Cerebellar cortex (tissue), 1 donor: ENCODE measurements at regions not wholly inside any gene's neighbourhood (a gene's known extent, or its start where the extent isn't known, plus 50 kb on each side); places are given as distances from the start of the nearest gene placed in this dataset.

ENCODE experiments used
- DNase-seq: peaks from one replicate; pipeline ENCODE4 v3.0.0-alpha.2; 2015; ENCODE audit warnings: low spot score

- no peak for DNase-seq
Observed at GRCh38 chr9:87120610-87121009, 173.3 kb upstream of the GAS1 start.

DNA sequence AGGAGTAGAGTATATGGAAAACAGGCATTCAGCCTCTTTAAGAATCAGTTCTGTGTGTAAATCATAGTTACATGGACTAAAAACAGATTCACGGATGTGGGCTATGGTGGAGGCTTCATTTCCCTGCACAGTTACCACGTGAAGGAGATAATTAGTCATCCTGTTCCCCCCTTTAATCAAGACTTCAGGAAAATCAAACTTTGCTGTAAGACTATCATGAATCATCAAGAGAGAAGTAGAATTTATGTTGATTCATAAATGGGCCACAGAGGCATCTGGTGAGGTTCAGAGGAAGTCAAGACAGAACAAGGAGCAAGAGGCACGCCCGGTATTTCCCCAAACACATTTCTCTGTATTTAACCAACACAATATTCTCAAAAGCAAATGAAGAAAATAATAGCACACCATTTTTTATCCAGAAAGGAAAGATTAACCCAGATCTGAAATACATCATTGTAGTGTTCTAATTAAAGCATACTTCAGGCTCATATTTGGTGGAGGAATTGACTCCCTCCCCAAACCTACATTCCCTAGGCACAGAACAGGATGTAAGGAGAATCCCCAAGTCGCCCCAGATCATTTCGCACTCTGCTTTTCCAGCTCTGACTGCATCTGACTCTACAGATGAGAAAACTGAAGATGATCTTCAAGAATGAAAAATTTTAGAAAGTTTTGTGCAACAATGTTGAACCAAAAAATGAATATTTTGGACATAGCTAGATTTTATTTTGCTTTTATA lies 175.8 kb upstream of the GAS1 start:
- DNase-seq: no peak

GRCh38 chr9:87123830-87124229 lies 176.5 kb upstream of the GAS1 start:
- DNase-seq: no peak

DNA sequence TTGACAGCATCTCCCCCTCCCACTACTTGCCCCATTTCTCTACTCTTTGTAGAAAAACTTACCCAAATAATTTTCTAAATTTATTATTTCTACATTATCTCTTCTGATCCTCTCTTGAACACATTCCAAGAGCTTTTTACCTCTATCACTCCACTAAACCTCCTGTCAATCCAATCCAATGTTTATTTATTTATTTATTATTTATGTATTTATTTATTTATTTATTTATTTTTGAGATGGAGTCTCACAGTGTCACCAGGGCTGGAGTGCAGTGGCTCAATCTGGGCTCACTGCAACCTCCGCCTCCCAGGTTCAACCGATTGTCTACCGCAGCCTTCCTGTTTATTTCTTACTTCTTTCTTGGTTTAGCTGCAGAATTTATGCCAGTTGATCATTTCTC lies 178.5 kb upstream of the GAS1 start:
- DNase-seq: no peak

- DNase-seq: no peak
Observed at GRCh38 chr9:87127543-87127942, 180.2 kb upstream of the GAS1 start.

- DNase-seq: no peak
Observed at GRCh38 chr9:87127978-87128614, 180.8 kb upstream of the GAS1 start.

- no peak for DNase-seq
Observed at GRCh38 chr9:87128844-87129493, 181.7 kb upstream of the GAS1 start.

- DNase-seq: no peak
Observed at GRCh38 chr9:87135074-87135473, 187.8 kb upstream of the GAS1 start.

DNA sequence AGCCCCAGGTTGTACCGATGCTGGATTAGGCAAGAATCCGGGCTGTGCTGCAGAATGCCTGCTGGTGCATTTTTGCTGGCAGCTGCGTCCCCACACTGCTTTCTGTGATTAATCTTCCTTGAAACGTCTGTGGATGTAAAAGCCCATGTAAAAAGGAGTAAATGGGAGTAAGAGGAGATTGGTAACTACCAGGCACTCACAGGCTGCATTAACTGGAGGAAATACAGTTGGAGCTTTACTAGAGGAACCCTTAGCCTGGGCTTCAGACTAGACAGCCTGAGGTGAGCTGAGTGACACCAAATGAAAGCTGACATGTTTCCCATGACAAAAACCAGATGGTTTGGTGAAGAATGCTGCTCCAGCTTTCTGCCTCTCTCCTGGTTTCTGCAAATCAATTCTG lies 190.4 kb upstream of the GAS1 start:
- DNase-seq: no peak

DNA sequence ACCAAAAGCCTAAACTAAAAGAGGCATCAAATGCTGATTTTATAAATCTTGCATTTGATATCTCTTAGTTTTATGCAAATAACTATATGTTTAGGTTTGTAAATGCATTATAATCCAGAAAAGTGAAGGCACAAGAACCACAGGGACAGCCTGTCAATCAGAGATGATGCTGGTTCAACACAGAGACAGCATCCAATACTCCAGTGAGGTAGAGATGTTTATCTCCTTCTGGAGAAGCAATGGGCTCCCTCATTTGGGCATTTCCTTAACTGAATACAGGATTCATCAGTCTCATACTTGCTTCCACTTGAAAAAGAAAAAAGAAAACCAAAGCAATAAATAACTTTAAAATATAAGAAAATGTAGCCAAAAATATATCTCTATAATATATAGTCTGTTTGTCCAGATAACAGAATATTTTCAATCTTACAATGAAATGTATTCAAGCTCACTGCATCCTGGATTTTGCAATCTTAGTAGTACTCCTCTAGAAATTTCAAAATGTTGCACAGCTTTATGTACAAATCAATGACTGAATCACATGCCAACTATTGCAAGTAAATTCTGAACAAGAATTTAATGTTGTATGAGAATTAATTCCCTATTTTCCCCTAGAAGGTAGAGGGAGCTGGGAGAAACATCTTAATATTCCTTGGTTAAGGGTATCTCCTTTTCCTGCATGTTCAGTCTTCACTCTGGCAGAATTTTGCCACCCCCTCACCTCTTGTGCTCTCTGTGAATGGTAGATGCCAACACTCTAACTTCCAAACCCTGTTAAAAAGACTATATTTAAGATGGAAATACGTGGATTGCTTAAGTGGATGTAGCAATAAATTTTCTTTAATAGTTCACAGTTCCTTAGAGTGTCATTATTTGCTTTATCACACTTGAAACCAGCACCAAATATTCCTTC lies 191.1 kb upstream of the GAS1 start:
- no peak for DNase-seq

DNA sequence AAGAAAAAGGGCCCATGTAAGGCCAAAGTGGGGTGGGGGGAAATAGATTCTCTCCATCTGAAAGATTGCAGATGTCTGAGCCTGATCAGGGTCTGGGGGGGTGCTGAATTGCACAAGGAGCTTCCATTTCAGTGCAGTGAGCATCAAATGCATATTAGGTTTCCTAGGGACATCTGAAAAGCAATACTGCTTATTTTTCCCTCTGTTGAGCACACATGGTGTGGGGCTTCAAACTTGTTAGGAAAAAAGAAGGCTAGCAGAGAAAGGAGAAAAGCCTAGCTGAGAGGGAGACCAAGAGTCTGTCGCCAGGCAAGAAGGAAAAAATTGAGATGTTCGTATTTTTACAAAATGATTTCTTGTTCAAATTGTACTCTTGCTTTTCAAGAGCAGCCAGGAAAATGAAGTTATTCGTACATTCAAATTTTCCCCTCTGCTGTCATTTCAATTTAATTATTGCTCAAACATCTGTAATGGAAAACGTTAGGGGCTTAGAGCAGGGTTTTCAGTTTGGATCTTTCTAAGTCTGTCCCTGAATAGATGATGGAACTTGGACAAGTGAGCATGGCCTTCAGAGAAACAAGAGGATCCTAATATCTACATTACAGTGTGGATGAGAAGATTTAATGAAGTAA lies 191.9 kb upstream of the GAS1 start:
- no peak for DNase-seq

GRCh38 chr9:87140142-87140541 lies 192.8 kb upstream of the GAS1 start:
- DNase-seq: no peak

DNA sequence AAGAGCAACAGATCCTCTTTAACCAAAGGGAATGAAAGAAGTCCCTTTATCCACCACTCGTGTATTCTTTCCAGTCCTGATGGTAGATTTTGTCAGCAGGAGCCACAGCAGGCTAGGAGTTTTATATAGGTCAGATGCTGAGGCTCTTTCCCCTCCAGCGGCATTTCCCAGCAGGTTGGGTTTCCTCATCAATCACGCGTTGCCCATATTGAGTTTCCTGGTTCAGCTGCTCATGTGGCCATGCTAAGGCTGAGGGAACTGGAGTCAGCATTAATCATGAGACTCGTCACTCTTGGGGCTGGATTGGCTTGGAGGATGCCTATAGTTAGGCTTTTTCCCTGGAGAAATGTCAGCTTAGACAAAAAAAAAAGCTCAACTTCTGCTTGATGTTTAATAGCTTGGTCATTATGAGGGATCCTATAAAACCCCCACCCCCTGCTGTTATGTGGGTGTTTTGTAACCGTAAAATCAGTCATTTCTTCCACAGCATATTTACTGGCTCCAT lies 193.4 kb upstream of the GAS1 start:
- DNase-seq: no peak

DNA sequence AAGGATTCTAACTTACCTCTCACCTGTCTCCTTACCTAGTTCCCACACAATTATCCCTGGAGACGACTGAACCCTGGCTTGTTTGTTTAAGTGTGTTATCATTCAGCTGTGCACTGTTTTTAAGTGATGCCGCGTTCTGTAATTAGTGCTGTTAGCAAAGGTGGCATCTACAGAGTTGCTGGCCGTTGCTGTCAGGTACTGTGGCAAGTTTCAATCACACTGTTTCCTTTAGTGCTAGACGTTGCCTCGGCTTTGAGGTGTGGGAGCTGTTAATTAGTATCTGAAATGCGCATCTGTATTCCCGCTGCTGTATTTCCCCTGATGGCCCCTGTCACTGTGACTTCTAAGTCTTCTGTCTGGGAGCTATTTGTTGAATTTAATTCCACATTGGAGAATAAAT lies 193.8 kb upstream of the GAS1 start:
- DNase-seq: no peak

GRCh38 chr9:87146933-87147332 lies 199.6 kb upstream of the GAS1 start:
- DNase-seq: no peak

DNA sequence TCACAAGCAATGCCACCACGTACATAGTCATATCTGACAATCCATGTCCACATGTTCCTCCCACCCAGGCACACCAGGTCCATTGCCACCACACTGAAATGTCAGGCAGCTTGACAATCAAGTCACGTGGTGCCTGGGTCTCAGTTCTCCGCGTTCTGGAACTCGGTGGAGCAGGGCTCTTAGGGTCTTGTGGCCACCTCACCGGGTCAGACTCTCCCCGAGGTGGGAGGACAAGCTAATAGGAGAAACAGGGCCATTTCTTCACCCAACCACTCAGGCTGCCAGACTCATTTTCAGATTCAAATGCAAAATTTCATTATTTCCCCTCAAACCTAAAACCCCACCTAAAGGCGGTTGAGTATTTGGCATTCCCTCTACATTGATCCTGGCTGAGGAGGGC lies 200.5 kb upstream of the GAS1 start:
- no peak for DNase-seq

GRCh38 chr9:87148331-87149104 lies 201.2 kb upstream of the GAS1 start:
- DNase-seq: peak; percentile 51

- DNase-seq: no peak
Observed at GRCh38 chr9:87149799-87150198, 202.5 kb upstream of the GAS1 start.

- no peak for DNase-seq
Observed at GRCh38 chr9:87152256-87152655, 204.9 kb upstream of the GAS1 start.

DNA sequence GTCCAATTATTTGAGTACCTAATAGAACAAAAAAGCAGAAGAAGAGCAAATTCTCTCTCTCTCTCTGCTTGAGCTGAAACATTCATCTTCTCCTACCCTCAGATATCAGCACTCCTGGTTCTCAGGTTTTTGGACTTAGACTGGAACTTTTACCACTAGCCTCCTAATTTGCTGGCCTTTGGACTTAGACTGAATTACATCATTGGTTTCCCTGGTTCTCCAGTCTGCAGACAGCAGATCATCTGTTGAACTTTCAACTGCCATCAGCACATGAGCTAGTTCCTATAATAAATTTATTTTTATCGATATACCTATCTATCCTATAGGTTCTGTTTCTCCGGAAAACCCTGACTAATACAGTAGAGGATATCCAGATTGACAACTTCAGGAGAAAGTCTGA lies 208.9 kb upstream of the GAS1 start:
- DNase-seq: no peak
